HG03558 (cell line): ENCODE measurements at regions not wholly inside any gene's neighbourhood (a gene's known extent, or its start where the extent isn't known, plus 50 kb on each side); places are given as distances from the start of the nearest gene placed in this dataset.
"Not testable (repeated sequence)": the region's sequence is repeated elsewhere in the genome, so short reads cannot be mapped to it uniquely, and the experiment has no call there.

Source experiments
- ATAC-seq: cut with Tn5 transposase; IDR thresholded peaks from one replicate; pipeline ENCODE4 v1.9.1; 2021; ENCODE audit warnings: moderate number of reproducible peaks; ENCODE audit not compliant: unreplicated experiment; ENCODE audit errors: extremely low read depth

DNA sequence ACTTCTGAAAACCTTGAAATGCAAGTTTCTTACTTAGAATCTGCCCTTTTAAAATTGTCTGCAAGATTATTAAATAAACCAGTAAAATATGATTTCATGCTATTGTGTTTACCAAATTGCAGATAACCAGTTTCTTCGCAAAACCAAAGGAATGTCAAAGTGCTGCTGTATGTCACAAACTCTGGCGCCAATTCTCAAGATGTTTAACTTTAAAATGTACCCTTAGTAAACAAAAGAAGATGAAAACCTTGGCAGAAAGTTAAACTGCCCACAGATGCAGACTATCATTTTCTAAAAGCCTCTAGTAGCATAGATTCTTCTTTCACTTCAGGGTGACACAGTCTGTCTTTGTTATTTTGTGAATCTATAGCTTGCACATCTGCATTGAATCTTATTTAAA lies 189.2 kb downstream of the SLITRK6 start:
- no peak for ATAC-seq

DNA sequence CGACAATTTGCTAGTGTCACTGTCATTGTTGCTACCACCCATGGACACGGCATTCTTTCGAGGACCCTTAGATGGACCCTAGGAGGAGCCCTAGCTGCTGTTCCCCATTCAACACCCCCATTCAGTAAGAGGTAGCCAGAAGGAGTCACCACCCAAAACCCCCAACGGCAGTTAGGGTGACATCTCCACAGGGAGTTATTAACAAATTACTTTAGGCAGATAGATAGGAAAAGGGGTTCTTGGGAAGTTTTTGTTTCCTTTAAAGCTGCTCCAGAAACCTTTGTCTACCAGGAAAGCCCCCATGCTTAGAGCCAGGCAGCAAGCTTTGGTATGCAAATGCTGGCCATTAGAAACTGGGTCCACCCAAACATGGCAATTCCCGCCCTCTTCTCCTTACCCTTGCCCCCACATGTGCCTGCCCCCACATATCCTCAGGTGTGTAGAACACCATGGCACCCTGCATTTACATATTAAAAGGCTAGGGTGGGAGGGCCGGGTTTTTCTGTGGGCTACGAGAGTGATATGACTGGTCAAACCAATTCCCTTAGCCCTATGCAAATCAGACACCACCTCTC lies 190.9 kb downstream of the SLITRK6 start:
- ATAC-seq: no peak

DNA sequence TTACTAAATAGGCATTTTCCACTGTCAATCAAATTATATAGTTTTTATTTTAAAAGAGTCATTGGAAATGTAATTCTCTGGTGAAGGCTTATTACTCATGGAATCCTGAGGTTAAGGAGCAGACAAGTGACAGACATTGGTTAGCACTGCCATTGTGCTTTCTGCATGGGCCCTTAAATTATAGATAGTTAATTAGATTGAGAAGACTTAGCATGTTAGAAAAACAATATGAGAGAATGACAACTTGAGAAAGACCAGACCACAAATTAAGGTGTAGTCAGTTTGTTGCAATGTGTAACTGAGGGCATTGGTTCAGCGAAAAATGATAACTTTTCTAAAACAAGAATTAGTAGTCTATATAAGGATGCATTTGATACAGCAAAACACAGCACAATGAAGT lies 195.5 kb downstream of the SLITRK6 start:
- ATAC-seq: no peak

DNA sequence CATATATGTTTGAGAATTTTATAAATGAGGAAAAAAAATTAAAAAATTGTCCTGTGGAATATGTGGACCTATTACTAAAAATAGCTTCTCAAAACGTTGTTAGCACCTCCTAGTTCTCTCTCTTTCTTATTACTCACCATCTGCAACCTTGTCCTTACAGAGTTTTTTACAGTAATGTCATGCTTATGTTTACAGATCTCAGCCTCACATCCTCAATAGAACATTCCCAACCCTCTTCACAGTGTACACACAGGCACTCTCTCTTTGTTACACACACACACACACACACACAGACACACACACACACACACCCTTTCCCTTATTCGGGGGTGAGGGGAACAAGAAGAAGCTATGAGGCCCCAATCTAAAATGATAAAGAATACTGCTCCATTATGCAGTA lies 197.7 kb downstream of the SLITRK6 start:
- no peak for ATAC-seq

DNA sequence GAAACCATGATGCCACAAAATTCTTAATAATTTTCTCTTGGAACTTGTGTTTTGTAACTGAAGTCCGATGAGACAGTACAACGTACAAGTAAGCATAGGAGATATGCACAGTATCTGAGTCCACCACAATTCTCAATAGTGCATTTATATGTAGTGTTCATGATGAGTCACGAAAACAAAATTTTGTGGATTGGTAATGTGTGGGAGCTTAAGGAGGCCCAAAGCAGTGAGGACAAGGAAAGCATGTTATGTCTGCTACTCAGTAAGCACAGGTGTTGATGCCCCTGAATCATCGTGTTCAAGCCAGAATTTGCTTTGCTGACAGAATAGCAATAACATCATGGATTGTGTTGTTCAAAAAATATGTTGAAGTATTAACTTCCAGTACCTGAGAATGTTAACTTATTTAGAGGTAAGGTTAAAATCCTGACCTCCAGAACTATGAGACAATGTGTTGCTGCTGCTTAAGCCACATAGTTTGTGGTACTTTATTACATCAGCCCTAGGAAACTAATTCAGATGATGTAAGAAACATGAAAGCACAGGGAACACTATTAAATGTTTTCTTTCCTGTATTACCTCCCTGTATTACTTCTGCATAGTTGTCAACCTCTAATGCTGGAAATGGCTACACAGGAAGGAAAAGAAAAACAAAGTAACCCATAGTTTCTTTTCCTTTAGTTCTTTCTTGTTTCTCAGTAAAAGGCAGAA lies 201.3 kb downstream of the SLITRK6 start:
- ATAC-seq: no peak

DNA sequence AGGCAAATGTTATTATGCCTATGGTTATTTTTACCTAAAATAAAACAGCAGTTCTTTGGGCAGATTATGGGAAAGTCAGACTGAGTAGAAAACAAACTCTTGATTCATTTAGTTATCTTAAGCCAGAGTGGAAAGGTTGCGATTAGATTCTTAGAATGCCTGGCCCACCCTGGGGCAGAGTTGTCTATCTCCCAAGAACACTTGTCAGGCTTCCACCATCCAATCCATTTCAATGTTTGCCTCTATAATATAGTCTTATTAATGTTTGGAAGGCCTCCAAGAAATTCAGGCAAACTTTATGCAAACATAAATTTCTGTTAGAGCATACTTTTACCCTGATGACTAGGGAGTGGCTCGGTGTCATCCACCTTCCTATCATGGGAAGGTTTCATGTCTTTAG lies 207.0 kb downstream of the SLITRK6 start:
- ATAC-seq: no peak

DNA sequence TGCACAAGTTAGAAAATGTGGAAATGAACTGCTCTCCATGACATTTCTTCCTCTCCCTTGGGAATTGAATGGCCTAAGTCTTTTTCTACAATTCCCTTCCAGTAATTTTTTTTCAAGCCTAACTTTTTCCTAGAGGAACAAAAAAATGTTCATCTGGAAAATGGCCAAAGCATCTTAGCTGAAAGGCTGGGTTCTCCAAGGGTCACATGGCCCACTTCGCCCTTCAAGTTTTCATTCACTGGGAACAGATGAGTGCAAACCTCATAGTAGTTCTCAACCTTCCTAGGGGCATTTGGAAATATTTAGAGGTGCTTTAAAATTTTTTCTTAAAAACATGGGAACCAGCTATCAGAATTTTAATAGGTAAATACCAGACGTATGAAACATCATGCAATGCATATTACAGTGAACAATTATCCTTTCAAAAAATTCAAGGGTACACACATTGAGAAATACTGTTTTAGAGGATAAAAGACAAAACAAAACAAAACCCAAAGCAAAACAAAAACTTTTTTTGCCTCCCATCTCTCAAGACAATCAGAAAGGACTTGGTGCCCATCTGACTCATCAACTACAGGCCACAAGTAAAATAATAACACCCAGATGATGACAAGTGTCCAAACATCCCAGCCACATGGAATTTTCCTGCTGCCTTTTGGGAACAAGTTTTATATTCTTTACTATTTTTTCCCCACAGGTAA lies 208.8 kb downstream of the SLITRK6 start:
- ATAC-seq: no peak

DNA sequence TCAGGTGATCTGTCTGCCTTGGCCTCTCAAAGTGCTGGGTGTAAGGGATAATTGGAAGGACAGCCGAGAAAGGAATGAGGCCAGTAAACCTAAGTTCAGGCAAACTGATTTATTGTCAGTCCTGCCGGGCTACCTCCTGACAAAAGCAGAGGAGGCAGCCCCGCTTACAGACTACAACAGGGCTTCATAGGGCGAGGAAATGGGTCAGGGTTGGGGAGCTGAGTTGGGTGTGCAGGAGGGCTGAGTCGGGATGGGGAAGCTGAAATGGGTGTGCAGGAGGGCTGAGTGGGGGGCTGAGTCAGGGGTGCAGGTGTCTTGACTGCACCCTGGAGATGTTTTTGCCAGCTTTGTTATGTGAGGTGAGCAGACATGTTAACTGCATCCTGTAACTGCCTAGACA lies 210.2 kb downstream of the SLITRK6 start:
- ATAC-seq: no peak

DNA sequence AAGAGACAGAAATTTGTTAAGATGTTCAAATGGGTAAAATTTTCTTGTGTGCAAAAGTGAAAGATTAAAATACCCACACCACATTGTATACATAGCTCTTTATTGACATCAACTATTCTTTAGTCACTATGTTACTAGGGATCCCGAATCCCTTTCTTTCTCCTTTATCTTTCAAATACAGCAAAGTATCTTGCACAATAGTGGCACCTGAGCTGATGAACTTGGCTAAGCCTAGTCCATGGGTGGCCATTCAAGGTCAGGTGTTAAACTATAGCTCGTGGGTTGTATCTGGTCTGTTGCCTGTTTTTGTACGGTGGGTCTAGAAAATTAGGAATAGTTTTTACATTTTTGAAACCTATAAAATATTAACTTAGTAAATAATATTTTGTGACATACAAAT lies 210.9 kb downstream of the SLITRK6 start:
- ATAC-seq: no peak

DNA sequence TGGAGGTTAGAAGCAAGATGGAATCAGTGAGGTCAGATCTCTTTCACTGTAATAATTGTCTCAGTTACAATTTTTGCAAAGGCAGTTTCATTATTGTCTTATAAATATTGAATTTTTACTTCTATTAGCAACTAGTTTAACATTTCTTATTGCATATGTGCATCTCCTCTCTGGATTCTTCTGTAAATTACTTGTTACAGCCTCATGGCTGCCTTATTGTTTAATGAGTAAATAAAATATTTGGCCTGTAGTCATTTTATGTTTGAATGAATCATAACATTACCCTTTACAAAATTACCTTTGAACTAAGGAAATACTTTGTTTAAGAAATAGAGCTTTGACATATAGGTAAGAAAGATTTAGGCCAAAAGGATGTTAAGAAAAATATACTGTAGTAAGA lies 212.4 kb downstream of the SLITRK6 start:
- no peak for ATAC-seq

DNA sequence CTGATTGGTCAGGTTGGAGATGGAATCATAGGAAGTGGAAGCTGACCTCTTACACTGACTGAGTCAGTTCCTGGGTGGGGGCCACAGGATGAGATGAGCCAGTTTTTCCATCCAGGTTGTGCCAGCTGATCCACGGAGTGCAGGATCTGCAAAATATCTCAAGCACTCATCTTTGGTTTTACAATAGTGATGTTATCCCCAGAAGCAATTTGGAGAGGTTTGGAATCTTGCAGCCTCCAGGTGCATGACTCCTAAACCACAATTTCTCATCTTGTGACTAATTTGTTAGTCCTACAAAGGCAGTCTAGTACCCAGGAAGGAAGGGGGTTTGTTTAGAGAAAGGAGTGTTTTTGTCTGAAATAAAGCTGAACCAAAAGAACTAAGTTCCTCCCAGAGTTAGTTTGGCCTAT lies 212.8 kb downstream of the SLITRK6 start:
- ATAC-seq: no peak

DNA sequence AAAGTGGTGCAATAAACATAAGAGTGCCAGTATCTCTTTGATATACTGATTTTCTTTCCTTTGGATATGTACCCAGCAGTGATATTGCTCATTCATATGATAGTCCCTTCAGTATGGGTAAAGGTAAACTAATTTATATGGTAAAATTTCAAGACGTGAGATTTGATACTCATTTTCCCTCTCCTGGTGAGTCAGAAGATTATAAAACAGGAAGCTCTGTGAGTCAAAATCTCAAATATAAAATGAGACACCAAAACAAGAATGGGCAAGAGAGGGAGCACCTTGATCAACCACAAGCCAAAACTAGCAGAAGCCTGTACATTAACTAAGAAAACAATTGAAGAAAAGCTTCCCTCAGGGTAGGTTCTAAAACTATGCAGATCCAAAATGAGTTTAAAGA lies 216.3 kb downstream of the SLITRK6 start:
- ATAC-seq: no peak

DNA sequence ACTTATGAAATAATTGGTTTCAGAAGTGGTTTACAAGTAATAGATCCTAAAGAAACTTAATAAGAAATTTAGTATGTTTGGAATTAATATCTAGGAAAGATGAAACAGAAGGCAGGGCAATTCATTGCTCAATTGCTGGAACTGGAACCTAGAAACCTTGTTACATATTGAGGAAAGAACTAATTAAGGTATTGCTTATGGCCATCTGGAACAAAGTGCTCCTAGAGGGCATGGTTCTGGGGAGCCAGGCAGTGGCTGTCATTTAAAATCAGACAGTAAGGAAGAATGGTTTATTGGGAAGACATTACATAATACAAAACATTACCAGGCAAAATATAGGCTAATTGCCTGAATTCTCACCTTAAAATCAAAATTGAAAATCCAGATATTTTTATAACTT lies 224.1 kb downstream of the SLITRK6 start:
- no peak for ATAC-seq

DNA sequence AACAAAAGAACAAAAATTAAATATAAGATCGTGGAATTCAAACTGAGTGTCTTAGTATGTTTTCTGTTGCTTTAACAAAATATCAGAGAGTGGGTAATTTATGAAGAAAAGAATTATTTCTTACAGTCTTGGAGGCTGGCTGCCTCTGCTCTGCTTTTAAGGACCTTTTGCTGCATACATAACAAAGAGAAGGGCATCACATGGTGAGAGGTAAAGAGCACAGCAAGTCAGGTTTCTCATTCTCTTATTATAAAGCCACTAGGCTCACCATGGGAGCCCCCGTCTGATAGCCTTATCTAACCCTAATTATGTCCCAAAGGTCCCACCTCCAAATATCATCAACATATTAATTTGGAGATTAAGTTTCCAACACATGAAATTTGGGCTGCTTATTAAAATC lies 231.3 kb downstream of the SLITRK6 start:
- no peak for ATAC-seq

DNA sequence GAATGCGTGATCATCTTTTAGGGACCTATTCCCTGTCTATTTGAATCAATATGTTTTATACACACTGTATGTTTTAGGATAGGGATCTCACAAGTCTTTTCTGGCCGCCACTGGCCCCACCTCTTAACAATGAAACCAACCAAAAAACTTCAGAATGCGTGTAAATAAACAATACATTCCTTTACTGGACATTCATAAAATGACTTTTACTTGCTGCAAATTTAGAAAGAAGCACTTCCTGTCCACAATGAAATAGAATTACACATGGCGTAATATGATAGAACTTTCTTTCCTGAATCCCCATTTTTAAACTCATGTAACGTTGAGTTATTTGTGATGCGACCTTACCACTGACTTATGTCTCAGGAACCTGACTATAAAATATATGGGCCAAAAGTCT lies 233.6 kb downstream of the SLITRK6 start:
- no peak for ATAC-seq

DNA sequence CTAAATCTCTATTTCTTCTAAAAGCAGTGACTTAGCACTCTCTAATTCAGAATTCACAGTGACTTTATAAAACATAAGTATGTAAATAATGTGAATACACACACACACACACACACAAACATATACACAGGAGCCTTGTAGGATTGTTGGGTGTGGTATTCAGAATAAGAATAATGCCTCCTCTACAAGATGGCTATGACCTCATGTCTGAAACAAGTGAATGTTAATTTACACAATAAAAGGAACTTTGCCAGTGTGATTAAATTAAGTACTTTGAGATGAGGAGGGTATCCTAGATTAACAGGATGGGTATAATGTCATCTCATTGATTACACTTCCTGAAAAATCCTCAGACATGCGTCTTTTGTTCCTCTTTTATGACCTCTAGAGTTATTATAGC lies 234.6 kb downstream of the SLITRK6 start:
- no peak for ATAC-seq

DNA sequence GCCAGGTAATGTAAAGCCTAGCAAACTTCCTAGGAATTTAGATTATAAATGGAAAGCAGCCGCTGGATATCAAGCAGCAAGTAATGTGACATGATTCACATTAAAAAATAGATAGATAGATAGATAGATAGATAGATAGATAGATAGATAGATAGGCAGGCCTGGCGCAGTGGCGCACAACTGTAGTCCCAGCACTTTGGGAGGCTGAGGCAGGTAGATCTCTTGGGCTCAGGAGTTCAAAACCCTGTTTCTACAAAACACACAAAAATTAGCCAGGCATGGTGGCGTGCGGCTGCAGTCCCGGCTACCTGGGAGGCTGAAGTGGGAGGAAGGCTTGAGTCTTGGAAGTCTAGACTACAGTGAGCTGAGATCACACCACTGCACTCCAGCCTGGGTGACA lies 236.9 kb downstream of the SLITRK6 start:
- no peak for ATAC-seq

DNA sequence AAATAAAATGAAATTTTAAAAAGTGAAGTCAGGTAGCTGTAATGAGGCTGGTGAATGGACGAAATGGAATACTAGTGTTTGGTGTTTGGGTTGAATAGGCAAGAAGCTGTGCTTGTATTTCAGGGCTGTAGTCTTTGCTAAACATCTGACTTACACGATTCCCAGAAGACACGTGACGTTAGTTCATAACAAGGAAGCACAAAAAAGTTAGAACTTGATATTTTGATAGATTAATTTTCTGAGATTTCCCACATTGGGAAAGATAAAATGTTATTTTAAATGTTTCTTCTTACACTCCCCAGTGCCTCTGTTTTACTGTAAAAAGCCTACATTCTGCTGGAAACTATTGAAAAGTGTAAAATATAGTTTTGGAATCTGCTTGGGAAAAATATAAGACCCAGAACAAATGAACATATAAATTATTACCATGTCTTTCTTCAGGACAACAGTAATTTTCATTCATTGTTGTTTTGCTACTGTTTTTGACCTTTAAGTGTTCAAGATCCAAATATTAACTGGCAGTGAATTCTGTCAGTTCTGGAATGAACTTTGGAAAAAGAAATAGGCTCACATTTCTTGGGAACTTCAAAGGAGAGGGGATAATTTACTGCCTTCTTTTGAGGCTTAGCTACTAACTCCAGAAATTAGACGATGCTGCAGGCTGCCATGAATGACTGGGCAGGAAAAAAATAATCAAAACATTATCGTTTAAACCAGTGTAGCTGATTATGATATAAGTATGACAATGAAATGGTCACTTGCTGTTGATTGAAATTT lies 241.3 kb downstream of the SLITRK6 start:
- ATAC-seq: no peak

DNA sequence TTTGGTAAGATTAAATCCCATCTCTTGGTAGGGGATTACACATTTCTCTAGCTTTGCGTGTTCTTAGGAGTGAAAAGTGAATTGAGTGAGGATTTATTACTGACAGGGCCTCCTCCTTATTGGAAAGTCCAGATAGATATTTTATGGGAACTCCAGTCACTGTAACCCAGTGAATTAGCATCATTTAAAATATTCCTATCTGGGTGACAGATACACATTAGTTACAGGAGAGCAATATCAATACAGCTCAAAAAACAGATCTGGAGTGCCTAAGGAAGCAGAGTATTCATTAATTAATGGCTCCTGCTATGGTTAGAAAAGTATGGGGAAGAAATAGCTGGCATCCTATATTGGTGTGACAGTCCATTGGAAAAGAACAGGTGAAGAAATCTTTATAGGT lies 248.2 kb downstream of the SLITRK6 start:
- no peak for ATAC-seq

DNA sequence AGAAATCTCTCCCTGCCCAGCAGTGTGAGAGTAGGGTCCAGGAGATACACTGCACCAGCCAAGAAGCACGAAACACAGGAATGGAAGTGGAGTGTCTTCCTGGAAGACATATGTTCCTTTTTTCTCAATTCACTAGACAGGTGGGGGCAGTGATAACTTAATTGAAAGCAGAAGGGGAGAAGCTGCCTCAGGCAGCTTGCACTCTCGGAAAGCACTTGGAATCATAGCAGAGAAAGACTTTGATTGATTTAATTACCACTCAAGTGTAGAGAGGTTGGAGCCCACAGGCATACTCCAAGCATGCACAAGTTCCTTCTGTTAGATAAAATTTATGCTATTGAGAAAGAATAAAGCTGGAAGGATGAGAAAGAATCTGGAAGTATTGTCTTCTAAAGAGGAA lies 249.4 kb downstream of the SLITRK6 start:
- ATAC-seq: no peak

DNA sequence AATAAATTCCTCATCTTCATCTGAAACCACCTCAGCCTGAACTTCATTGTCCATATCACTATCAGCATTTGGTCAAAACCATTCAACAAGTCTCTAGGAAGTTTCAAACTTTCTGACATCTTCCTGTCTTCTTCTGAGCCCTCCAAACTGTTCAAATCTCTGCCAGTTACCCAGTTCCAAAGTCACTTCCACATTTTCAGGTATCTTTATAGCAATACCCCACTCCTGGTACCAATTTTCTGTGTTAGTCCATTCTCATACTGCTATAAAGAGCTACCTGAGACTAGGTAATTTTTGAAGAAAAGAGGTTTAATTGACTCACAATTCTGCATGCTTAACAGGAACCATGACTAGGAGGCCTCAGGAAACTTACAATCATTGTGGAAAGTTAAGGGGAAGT lies 250.4 kb downstream of the SLITRK6 start:
- not testable (repeated sequence) for ATAC-seq
